GM23248 (cell line): ENCODE measurements at regions not wholly inside any gene's neighbourhood (a gene's known extent, or its start where the extent isn't known, plus 50 kb on each side); places are given as distances from the start of the nearest gene placed in this dataset.

Experiments
- DNase-seq: peaks from one replicate; pipeline ENCODE4 v3.0.0-alpha.2; 2015
- H2AFZ ChIP-seq: fragments of 200-600 bp; sonication (generic); 2 replicates; pipeline ENCODE4 v1.6.1; 2016; ENCODE audit warnings: antibody characterized with exemption
- H3F3A ChIP-seq: fragments of 200-600 bp; sonication (generic); 2 replicates; pipeline ENCODE4 v1.6.1; 2016; ENCODE audit warnings: mild to moderate bottlenecking, antibody characterized with exemption, mixed run types; ENCODE audit not compliant: insufficient read depth
- H3K27ac ChIP-seq: fragments of 200-600 bp; sonication (generic); 2 replicates; pipeline ENCODE4 v1.5.1; 2016; ENCODE audit warnings: mild to moderate bottlenecking
- H3K27me3 ChIP-seq: fragments of 200-600 bp; sonication (generic); replicated peaks from 2 replicates; pipeline ENCODE4 v1.6.1; 2016; ENCODE audit warnings: mild to moderate bottlenecking; ENCODE audit not compliant: insufficient read depth
- H3K36me3 ChIP-seq: fragments of 200-600 bp; sonication (generic); 2 replicates; pipeline ENCODE4 v1.6.1; 2016; ENCODE audit warnings: low read depth, mild to moderate bottlenecking
- H3K4me1 ChIP-seq: fragments of 200-600 bp; sonication (generic); 2 replicates; pipeline ENCODE4 v1.6.1; 2016; ENCODE audit warnings: mild to moderate bottlenecking; ENCODE audit not compliant: insufficient read depth
- H3K4me2 ChIP-seq: fragments of 200-600 bp; sonication (generic); one replicate; pipeline ENCODE4 v1.6.1; 2016; ENCODE audit warnings: mild to moderate bottlenecking; ENCODE audit not compliant: unreplicated experiment
- H3K4me3 ChIP-seq: fragments of 200-600 bp; sonication (generic); 2 replicates; pipeline ENCODE4 v1.5.1; 2016; ENCODE audit warnings: mild to moderate bottlenecking
- H3K79me2 ChIP-seq: fragments of 200-600 bp; sonication (generic); 2 replicates; pipeline ENCODE4 v1.6.1; 2016; ENCODE audit warnings: mild to moderate bottlenecking; ENCODE audit not compliant: insufficient read depth
- H3K9ac ChIP-seq: fragments of 200-600 bp; sonication (generic); 2 replicates; pipeline ENCODE4 v1.6.1; 2016; ENCODE audit warnings: mild to moderate bottlenecking
- H3K9me2 ChIP-seq: fragments of 200-600 bp; sonication (generic); 2 replicates; pipeline ENCODE4 v1.6.1; 2016; ENCODE audit warnings: mixed run types, mild to moderate bottlenecking, moderate library complexity; ENCODE audit not compliant: insufficient read depth
- H3K9me3 ChIP-seq: fragments of 200-600 bp; sonication (generic); one replicate; pipeline ENCODE4 v1.6.1; 2017; ENCODE audit warnings: low read depth
- H4K20me1 ChIP-seq: fragments of 200-600 bp; sonication (generic); 2 replicates; pipeline ENCODE4 v1.6.0; 2016; ENCODE audit not compliant: insufficient read depth
- EZH2 ChIP-seq: fragments of 200-600 bp; sonication (generic); IDR thresholded peaks from 2 replicates; pipeline ENCODE4 v1.6.1; 2018; ENCODE audit warnings: antibody characterized with exemption, mild to moderate bottlenecking; ENCODE audit not compliant: insufficient read depth, poor library complexity, severe bottlenecking
- EZH2phosphoT487 ChIP-seq: fragments of 200-600 bp; sonication (generic); IDR thresholded peaks from 2 replicates; pipeline ENCODE4 v1.6.1; 2018; ENCODE audit warnings: antibody characterized with exemption, moderate library complexity, mild to moderate bottlenecking, low read depth; ENCODE audit not compliant: insufficient read depth
- WGBS, 2 experiments: methylation state at CpG; one replicate each; pipeline ENCODE4 v1.1.6; 2015 to 2017; ENCODE audit warnings: low lambda C conversion rate in 2 of 2, low coverage in 1 of 2; ENCODE audit errors: missing lambda C conversion rate in 2 of 2; 5-methylcytosine and 5-hydroxymethylcytosine counted together
- in situ Hi-C: fragments of 300-500 bp; cut with MboI; formaldehyde crosslinking; loops from 2 replicates; pipeline ENCODE4 v1.15.0; 2020

DNA sequence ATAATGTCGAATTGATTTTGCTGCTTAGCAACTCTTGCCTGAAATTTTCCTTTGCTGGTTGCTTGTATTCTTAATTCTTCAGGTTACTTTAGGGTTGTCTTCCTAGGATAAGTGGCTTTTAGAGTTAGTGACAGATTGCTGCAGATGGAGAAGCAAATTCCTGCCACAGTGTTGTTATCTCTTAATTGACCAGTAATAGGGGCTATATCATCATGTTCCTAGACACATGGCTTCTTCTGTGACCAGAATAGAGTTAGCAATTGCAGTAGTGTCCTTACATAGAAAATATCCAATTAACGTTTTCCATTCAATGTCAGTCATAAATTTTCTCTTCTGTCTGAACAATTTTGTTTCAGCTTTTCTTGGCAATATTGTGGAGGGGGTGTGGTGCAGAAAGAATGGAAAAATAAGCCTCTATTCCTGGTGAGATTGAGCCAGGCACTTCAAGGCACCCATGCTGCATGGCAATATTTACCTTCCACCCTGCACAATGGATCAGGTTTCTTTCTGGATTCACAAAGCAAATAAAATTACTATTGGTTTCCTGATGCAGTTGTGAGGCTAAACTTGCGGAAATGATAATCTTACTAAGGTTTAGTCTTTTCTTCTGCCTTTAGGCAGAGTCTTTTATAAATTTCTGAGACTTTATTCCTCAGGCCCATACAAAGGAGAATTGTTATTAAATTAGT lies 1481.5 kb downstream of the EFNA5 start:
- no peaks in the 10 kb centered on the region for H3K27me3 ChIP-seq
- H3K79me2 ChIP-seq = no peaks in the 10 kb centered on the region
- no peaks in the 10 kb centered on the region for H4K20me1 ChIP-seq
- H3K27ac ChIP-seq = no peak overlapping the region
- no peak for DNase-seq
- TF ChIP-seq EZH2phosphoT487 (no peak), EZH2 (no peak)
- in situ Hi-C loops = no loop called here
- H3K9ac ChIP-seq = no peak overlapping the region
- no peak overlapping the region for H3K4me3 ChIP-seq
- H3K9me2 ChIP-seq = no peaks in the 10 kb centered on the region
- no peaks in the 10 kb centered on the region for H3K9me3 ChIP-seq
- H2AFZ ChIP-seq = no peak overlapping the region
- H3K4me1 ChIP-seq = no peaks in the 10 kb centered on the region
- WGBS, 2 experiments = 10 to 13% methylated on average over 3 of the region's 3 CpGs
- no peaks in the 10 kb centered on the region for H3F3A ChIP-seq
- no peaks in the 10 kb centered on the region for H3K36me3 ChIP-seq
- H3K4me2 ChIP-seq = no peak overlapping the region

DNA sequence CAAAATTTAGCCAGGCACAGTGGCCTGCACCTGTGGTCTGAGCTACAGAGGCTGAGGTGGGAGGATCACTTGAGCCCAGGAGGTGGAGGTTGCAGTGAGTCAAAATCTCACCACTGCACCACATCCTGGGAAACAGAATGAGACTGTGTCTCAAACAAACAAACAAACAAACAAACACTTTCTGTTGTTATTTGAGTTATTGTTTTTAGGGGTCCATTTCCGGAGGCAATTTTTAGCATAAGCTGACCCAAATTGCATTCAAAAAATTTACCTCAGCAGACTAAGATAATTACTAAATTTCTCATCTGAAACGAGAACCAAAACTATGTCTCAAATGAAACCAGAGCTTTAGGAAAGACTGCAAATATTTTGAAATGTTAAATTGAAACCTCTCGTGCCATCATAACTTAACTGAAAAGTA lies 1485.1 kb downstream of the EFNA5 start:
- no peaks in the 10 kb centered on the region for H3K4me1 ChIP-seq
- H3K4me3 ChIP-seq = no peak overlapping the region
- no peaks in the 10 kb centered on the region for H3K9me3 ChIP-seq
- WGBS, 2 experiments = 10 to 12% methylated on average over 3 of the region's 3 CpGs
- H3K27ac ChIP-seq = no peak overlapping the region
- no peaks in the 10 kb centered on the region for H3K27me3 ChIP-seq
- no peak overlapping the region for H3K9ac ChIP-seq
- no peaks in the 10 kb centered on the region for H3K36me3 ChIP-seq
- H3K79me2 ChIP-seq = no peaks in the 10 kb centered on the region
- H3K4me2 ChIP-seq = no peak overlapping the region
- no peak overlapping the region for H2AFZ ChIP-seq
- TF ChIP-seq EZH2 (no peak), EZH2phosphoT487 (no peak)
- in situ Hi-C loops = no loop called here
- DNase-seq = no peak
- no peaks in the 10 kb centered on the region for H3K9me2 ChIP-seq
- no peaks in the 10 kb centered on the region for H4K20me1 ChIP-seq
- H3F3A ChIP-seq = no peaks in the 10 kb centered on the region

DNA sequence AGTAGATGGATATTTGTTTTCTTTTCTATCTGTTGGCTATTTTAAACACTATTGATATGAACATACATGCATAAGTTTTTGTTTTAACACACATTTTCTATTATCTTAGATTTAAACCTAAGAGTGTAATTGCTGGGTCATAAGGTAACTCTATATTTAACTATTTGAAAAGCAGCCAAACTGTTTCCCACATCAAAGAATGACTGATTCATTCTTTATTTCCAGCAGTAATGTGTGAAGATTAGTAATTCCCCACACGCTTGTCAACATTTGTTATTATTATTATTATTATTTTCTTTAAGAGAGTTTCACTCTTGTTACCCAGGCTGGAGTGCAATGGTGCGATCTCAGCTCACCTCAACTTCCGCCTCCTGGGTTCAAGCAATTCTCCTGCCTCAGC lies 1495.8 kb downstream of the EFNA5 start:
- Histone ChIP-seq H3K4me1 (no peaks in the 10 kb centered on the region), H3K9me3 (no peaks in the 10 kb centered on the region), H3K4me2 (no peak overlapping the region), H3K9me2 (no peaks in the 10 kb centered on the region), H2AFZ (no peak overlapping the region), H3K4me3 (no peak overlapping the region), H3K36me3 (no peaks in the 10 kb centered on the region), H3K27ac (no peak overlapping the region), H3K27me3 (no peaks in the 10 kb centered on the region), H3F3A (no peaks in the 10 kb centered on the region), H3K9ac (no peak overlapping the region), H3K79me2 (no peaks in the 10 kb centered on the region), H4K20me1 (no peaks in the 10 kb centered on the region)
- 47 to 55% methylated on average over 3 of the region's 3 CpGs for WGBS, 2 experiments
- in situ Hi-C loops = no loop called here
- TF ChIP-seq EZH2 (no peak), EZH2phosphoT487 (no peak)
- no peak for DNase-seq

GRCh38 chr5:106172681-106173532 lies 1497.8 kb downstream of the EFNA5 start:
- Histone ChIP-seq H4K20me1 (no peaks in the 10 kb centered on the region), H3K79me2 (no peaks in the 10 kb centered on the region), H2AFZ (no peak overlapping the region), H3K9ac (no peak overlapping the region), H3K4me1 (no peaks in the 10 kb centered on the region), H3K27me3 (no peaks in the 10 kb centered on the region), H3K4me3 (no peak overlapping the region), H3K9me3 (no peaks in the 10 kb centered on the region), H3K4me2 (no peak overlapping the region), H3K9me2 (no peaks in the 10 kb centered on the region), H3K27ac (no peak overlapping the region), H3K36me3 (no peaks in the 10 kb centered on the region), H3F3A (no peaks in the 10 kb centered on the region)
- WGBS, 2 experiments = 9 to 17% methylated on average over 7 of the region's 7 CpGs
- no peak for TF ChIP-seq EZH2
- no peak for TF ChIP-seq EZH2phosphoT487
- in situ Hi-C loops = no loop called here
- no peak for DNase-seq
